GM12872 (cell line): ENCODE measurements at regions not wholly inside any gene's neighbourhood (a gene's known extent, or its start where the extent isn't known, plus 50 kb on each side); places are given as distances from the start of the nearest gene placed in this dataset.

Source experiments
- CTCF ChIP-seq: IDR thresholded peaks from 3 replicates; pipeline ENCODE4 v1.5.1; 2011; ENCODE audit warnings: low read depth, mild to moderate bottlenecking, low read length, moderate library complexity; ENCODE audit not compliant: insufficient read depth

DNA sequence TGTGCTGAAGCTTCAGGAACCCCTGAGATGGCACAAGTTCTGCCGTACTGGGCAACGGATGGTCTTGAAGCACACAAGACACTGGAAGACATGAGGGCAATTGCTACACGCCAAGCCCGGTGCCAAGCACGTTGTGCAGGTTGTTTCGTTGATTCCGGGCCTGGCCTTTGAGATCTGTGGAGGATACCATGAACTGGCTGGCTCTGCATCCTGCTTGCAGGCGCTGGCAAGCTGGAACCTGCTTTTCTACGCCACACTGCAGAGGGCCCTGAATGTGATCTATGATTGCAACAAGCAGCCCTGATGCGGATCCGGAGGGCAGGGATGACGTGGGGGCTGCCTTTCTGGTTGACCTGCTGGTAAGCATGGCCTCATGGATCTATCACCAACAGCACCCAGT is 262.5 kb upstream of the ATP10A start:
- no peak for TF ChIP-seq CTCF

DNA sequence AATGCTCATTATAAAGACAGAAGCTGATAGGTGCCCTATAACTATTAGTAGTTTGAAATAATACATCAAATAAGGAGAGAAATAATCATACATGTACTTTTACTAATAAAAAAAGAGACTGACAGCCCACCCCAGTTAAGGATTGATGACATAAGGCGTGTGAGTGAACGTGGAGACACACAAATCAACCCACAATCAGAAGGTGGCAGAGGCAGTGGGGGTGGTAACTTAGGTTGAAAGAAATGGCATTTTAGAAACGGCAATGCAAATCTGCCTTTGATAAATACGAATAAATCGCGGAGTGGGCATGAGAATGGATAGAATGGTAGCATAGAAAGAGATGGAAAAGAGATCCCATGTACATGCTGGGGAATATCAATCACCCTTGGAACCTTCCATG is 256.2 kb upstream of the ATP10A start:
- TF ChIP-seq CTCF, result no peak

DNA sequence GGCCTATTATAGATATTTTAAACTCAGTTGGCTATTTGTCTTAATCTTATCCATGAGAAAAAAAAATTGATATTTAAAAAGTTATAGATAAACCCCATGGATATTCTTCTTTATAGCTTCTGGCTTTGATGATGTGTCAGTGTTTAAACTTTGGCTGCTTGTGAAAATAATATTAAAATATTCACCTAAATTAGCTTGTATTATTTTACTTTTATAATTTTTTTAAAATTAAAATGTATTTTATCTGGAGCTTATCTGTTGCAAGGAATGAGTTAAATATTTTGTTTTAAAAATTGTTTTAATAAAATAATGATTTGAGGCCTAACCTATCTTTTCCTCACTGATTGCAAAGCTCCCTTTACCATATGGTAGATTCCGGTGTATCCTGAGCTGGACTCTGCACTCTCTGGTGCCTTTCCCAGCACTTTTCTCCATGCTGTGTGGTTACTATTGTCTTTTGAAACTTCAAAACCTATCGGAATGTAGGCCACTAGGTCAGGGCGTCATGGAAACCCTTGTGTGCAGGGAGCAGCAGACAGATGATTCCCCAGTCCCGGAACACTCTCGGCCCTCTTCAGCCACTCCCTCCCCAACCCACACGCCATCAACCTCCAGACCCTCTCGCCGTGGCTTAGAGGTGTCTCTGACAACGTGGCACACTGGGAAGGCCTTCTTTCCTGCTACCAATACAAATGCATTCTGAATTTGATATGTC is 252.3 kb upstream of the ATP10A start:
- no peak for TF ChIP-seq CTCF

DNA sequence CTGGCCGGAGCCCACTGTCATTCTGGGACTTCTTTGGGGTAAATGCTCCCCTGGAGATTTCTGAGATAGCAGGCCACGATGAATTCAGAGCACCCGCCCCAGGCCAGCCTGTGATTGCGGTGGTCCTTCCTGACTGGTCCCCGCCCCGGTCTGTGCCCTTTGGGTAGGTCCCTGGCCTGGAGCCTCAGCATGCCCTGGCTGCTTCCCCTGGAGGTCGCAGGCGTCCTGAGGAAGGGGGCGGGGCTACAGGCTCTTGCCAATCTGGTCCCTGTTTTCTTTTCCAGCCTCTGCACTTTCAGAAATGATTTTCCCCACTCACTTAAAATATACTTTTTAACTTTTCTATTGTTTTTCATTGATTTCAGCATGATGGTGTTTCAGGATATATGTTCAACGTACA is 250.2 kb upstream of the ATP10A start:
- TF ChIP-seq CTCF, result no peak

- no peak for TF ChIP-seq CTCF
Observed at GRCh38 chr15:26109203-26109602, 246.1 kb upstream of the ATP10A start.

DNA sequence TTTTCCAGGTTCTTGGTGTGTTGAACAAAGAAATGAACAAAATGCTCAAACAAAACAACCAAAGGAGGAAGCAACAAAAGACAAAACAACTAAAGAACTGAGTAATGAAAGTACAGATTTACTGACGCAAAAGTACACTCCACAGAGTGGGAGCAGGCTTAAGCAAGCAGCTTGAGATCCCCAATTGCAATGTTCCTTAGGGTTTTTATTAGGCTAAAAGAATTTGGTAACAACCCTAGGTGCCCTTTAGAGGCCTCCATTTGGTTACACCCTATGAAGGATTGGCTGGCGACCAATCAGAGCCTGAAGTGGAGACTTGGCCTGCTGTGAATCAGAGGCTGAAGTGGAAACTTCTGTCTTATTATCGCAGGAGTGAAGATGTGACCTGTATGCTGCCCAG is 243.4 kb upstream of the ATP10A start:
- no peak for TF ChIP-seq CTCF

DNA sequence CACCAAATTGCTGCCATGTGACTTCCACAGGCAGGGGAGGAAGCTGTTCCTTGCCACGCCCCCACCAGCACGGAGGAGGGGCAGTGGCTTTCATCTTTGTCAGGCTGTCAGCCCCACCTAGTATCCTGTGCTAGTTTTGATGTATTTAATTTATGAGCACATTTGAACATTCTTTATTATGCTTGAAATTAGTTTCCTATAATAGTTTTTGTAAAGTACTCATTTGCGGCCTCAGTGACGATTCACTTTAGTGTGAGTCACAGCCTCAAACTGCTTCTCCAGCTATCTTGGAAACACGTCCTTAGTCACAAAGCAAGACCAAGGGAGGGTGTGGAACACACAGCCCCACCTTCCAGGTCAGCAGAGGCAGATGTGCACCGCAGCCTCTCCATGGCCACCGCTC is 239.9 kb upstream of the ATP10A start:
- TF ChIP-seq CTCF, result no peak
